NCI-H2227 (cell line): ENCODE measurements at regions not wholly inside any gene's neighbourhood (a gene's known extent, or its start where the extent isn't known, plus 50 kb on each side); places are given as distances from the start of the nearest gene placed in this dataset.

Source experiments
- DNase-seq: peaks from one replicate; lab custom pipeline; 2025; ENCODE audit not compliant: unreplicated experiment; lab: John Stamatoyannopoulos, UW

- no peak for DNase-seq
These were observed 162.3 kb upstream of the CCDC68 start for GRCh38 chr18:55121397-55122170.

- DNase-seq = no peak
These were observed 161.6 kb upstream of the CCDC68 start for GRCh38 chr18:55120896-55121295.

- no peak for DNase-seq
These were observed 160.2 kb upstream of the CCDC68 start for GRCh38 chr18:55119434-55119833.

GRCh38 chr18:55119016-55119415 lies 159.8 kb upstream of the CCDC68 start:
- no peak for DNase-seq

- DNase-seq = no peak
These were observed 157.6 kb upstream of the CCDC68 start for GRCh38 chr18:55116863-55117262.

GRCh38 chr18:55115606-55116005 lies 156.3 kb upstream of the CCDC68 start:
- DNase-seq = no peak

GRCh38 chr18:55114876-55115275 lies 155.6 kb upstream of the CCDC68 start:
- DNase-seq = no peak

GRCh38 chr18:55113800-55114199 lies 154.5 kb upstream of the CCDC68 start:
- no peak for DNase-seq

GRCh38 chr18:55111271-55111670 lies 152.0 kb upstream of the CCDC68 start:
- DNase-seq = no peak

- no peak for DNase-seq
These were observed 151.2 kb upstream of the CCDC68 start for GRCh38 chr18:55110436-55110835.

- no peak for DNase-seq
These were observed 150.7 kb upstream of the CCDC68 start for GRCh38 chr18:55109818-55110414.

- DNase-seq = no peak
These were observed 147.6 kb upstream of the CCDC68 start for GRCh38 chr18:55106906-55107305.

- no peak for DNase-seq
These were observed 147.2 kb upstream of the CCDC68 start for GRCh38 chr18:55106466-55106865.

GRCh38 chr18:55105873-55106272 lies 146.6 kb upstream of the CCDC68 start:
- no peak for DNase-seq

GRCh38 chr18:55102958-55103456 lies 143.7 kb upstream of the CCDC68 start:
- DNase-seq = no peak

- DNase-seq = no peak
These were observed 143.2 kb upstream of the CCDC68 start for GRCh38 chr18:55102501-55102900.

- DNase-seq = no peak
These were observed 142.2 kb upstream of the CCDC68 start for GRCh38 chr18:55101458-55101824.

GRCh38 chr18:55100817-55101457 lies 141.7 kb upstream of the CCDC68 start:
- DNase-seq = no peak

GRCh38 chr18:55097456-55098170 lies 138.4 kb upstream of the CCDC68 start:
- peak; percentile 64 for DNase-seq

- DNase-seq = peak; percentile 72
These were observed 137.1 kb upstream of the CCDC68 start for GRCh38 chr18:55096263-55096951.

- DNase-seq = no peak
These were observed 136.3 kb upstream of the CCDC68 start for GRCh38 chr18:55095584-55095983.
